ENCODE measurements at regions not wholly inside any gene's neighbourhood (a gene's known extent, or its start where the extent isn't known, plus 50 kb on each side); places are given as distances from the start of the nearest gene placed in this dataset.

- Mint-ChIP-seq H3K27me3 (no peaks in the 10 kb centered on the region), H3K4me3 (no peak overlapping the region), H3K4me1 (ENCODE audit: low read depth) (peaks cover under 1% of the 10 kb centered on the region), H3K9me3 (no peaks in the 10 kb centered on the region), H3K27ac (no peak overlapping the region), H3K36me3 (ENCODE audit: low read depth) (no peaks in the 10 kb centered on the region)
- intact Hi-C loops (cut with DNase I, micrococcal nuclease), result no loop called here
- H3K4me3 ChIP-seq (ENCODE audit: low read length), result no peak overlapping the region
- no peak for DNase-seq
- H3K27me3 ChIP-seq (ENCODE audit: control insufficient read depth in 1 of 2, insufficient read depth in 2 of 2, low read length in 2 of 2), result no peaks in the 10 kb centered on the region
- CTCF ChIA-PET, result no interaction called here
- POLR2A ChIA-PET, result no interaction called here
- no peak for ATAC-seq (ENCODE audit: poor library complexity)
- no peaks in the 10 kb centered on the region for H3K36me3 ChIP-seq (ENCODE audit: insufficient read depth, low read length)
- TF ChIP-seq CTCF (IDR thresholded peaks at IDR 0.05), result no peak
- no peak overlapping the region for H3K27ac ChIP-seq (ENCODE audit: low read depth in 1 of 2, low read length in 2 of 2)
- no peaks in the 10 kb centered on the region for H3K9me3 ChIP-seq (ENCODE audit: control insufficient read depth in 1 of 2, insufficient read depth in 1 of 2, low read length in 2 of 2)
- H3K4me1 ChIP-seq (ENCODE audit: insufficient read depth, low read length), result no peaks in the 10 kb centered on the region
Observed at GRCh38 chr1:239826736-239827135, 264.9 kb upstream of the FMN2 start.

GRCh38 chr1:239829535-239829934 lies 262.1 kb upstream of the FMN2 start:
- Histone ChIP-seq H3K27ac (ENCODE audit: low read depth in 1 of 2, low read length in 2 of 2) (no peak overlapping the region), H3K4me1 (ENCODE audit: insufficient read depth, low read length) (no peaks in the 10 kb centered on the region), H3K4me3 (ENCODE audit: low read length) (no peak overlapping the region), H3K36me3 (ENCODE audit: insufficient read depth, low read length) (no peaks in the 10 kb centered on the region), H3K27me3 (ENCODE audit: control insufficient read depth in 1 of 2, insufficient read depth in 2 of 2, low read length in 2 of 2) (no peaks in the 10 kb centered on the region), H3K9me3 (ENCODE audit: control insufficient read depth in 1 of 2, insufficient read depth in 1 of 2, low read length in 2 of 2) (no peaks in the 10 kb centered on the region)
- no peak overlapping the region for H3K4me3 Mint-ChIP-seq
- intact Hi-C loops (cut with DNase I, micrococcal nuclease), result no loop called here
- peaks cover 9% of the 10 kb centered on the region for H3K4me1 Mint-ChIP-seq (ENCODE audit: low read depth)
- ChIA-PET POLR2A (no interaction called here), CTCF (no interaction called here)
- no peaks in the 10 kb centered on the region for H3K27me3 Mint-ChIP-seq
- no peaks in the 10 kb centered on the region for H3K36me3 Mint-ChIP-seq (ENCODE audit: low read depth)
- H3K9me3 Mint-ChIP-seq, result no peaks in the 10 kb centered on the region
- ATAC-seq (ENCODE audit: poor library complexity) (no peak), DNase-seq (no peak)
- H3K27ac Mint-ChIP-seq, result no peak overlapping the region
- TF ChIP-seq CTCF (IDR thresholded peaks at IDR 0.05), result no peak

GRCh38 chr1:239831577-239832355 lies 259.9 kb upstream of the FMN2 start:
- TF ChIP-seq CTCF (IDR thresholded peaks at IDR 0.05), result no peak
- CTCF ChIA-PET, result no interaction called here
- Histone ChIP-seq H3K27me3 (ENCODE audit: control insufficient read depth in 1 of 2, insufficient read depth in 2 of 2, low read length in 2 of 2) (no peaks in the 10 kb centered on the region), H3K27ac (ENCODE audit: low read depth in 1 of 2, low read length in 2 of 2) (no peak overlapping the region), H3K9me3 (ENCODE audit: control insufficient read depth in 1 of 2, insufficient read depth in 1 of 2, low read length in 2 of 2) (no peaks in the 10 kb centered on the region), H3K4me3 (ENCODE audit: low read length) (no peak overlapping the region), H3K4me1 (ENCODE audit: insufficient read depth, low read length) (no peaks in the 10 kb centered on the region), H3K36me3 (ENCODE audit: insufficient read depth, low read length) (no peaks in the 10 kb centered on the region)
- intact Hi-C loops (cut with DNase I, micrococcal nuclease), result no loop called here
- H3K4me3 Mint-ChIP-seq, result no peak overlapping the region
- DNase-seq, result no peak
- H3K27me3 Mint-ChIP-seq, result no peaks in the 10 kb centered on the region
- ATAC-seq (ENCODE audit: poor library complexity), result no peak
- POLR2A ChIA-PET, result no interaction called here
- no peaks in the 10 kb centered on the region for H3K9me3 Mint-ChIP-seq
- peaks cover 9% of the 10 kb centered on the region for H3K4me1 Mint-ChIP-seq (ENCODE audit: low read depth)
- H3K27ac Mint-ChIP-seq, result no peak overlapping the region
- no peaks in the 10 kb centered on the region for H3K36me3 Mint-ChIP-seq (ENCODE audit: low read depth)

Data from CD4-positive, alpha-beta T cell (primary cell).